ENCODE measurements at regions not wholly inside any gene's neighbourhood (a gene's known extent, or its start where the extent isn't known, plus 50 kb on each side); places are given as distances from the start of the nearest gene placed in this dataset.
"Not testable (repeated sequence)": the region's sequence is repeated elsewhere in the genome, so short reads cannot be mapped to it uniquely, and the experiment has no call there.

DNA sequence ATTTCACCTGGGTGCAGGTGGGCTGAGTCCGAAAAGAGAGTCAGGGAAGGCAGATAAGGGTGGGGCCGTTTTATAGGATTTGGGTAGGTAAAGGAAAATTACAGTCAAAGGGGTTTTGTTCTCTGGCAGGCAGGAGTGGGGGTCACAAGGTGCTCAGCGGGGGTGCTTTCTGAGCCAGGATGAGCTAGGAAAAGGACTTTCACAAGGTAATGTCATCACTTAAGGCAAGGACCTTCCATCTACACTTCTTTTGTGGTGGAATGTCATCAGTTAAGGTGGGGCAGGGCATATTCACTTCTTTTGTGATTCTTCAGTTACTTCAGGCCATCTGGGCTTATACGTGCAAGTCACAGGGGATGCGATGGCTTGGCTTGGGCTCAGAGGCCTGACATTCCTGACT lies 68.6 kb upstream of the ARG1 start:
- DNase-seq (ENCODE audit: low read depth) = not testable (repeated sequence)

DNA sequence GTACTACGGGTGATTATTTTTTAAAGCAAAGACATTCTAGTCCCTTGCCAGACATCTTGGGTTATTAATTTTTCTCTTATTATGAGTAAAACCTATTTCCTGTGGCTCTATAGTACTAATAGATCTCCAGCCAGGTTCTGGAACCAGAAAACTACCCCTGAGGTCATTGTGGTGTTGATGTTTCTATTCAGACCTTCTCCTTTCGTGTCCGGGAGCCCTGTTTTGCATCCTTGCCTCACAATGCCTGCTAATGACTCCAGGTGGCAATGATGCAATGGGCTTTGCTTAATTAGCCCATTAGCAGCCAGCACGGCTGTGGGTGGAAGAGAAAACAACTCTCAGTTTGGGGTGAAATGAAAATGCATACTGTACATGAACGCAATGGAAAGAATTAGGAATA lies 62.9 kb upstream of the ARG1 start:
- no peak for DNase-seq (ENCODE audit: low read depth)

DNA sequence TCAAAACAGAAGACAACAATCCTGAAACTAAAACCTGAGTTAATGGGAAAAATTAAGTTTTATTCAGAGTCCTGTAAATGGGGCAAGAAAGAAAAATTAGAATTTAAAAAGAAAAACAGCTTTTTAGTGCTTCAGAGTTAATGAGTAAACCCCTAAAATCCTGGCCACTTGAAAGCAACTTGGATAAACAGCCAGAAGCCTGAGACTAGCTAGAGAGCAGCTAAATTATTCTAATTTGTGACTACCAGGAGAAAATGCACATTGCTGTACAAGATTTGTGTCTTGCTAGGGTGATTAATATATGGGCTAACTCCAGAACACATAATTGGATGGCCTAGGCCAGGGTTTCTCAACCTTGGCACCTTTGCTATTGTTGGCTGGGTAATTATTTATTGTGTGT lies 62.4 kb upstream of the ARG1 start:
- no peak for DNase-seq (ENCODE audit: low read depth)

DNA sequence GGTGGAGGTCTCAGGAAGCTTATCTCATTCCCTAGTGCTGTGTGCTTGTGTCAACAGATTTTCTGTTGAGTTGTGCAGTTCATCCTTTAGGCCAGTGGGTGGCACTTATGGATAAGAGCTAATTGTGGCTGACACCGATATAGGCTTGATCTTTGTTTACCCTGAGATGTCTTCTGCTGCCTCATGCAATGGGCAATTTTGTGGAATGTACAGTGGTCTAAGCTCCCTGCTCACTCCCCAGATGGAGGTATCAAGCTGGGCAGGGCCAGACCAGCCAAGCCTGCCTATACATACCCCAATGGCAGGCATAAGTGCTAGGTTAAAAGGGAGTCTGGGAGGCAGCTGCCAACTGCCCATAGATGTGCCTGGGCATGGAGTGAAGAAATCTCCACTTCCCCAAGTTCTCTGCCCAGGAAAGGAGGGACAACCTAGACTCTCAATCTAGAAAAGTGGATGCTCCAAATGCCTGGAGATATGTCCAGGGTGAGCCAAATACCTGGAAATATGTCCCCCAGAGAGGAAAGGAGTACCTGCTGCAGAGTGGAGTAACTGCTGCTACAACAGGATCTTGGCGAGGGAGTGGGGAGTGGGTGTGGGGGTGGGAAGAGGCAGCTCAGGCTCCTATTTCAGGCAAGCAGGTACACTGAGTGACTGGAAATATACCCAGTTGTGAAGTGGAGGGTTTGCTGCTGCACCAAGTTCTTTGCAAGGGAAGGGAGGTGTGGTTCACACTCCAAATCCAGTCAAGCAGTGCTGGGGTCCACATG lies 53.2 kb upstream of the ARG1 start:
- peak; percentile 17 for DNase-seq (ENCODE audit: low read depth)
